CD4-positive, alpha-beta T cell treated with Interleukin-4 for 1 hour (primary cell): ENCODE measurements at regions not wholly inside any gene's neighbourhood (a gene's known extent, or its start where the extent isn't known, plus 50 kb on each side); places are given as distances from the start of the nearest gene placed in this dataset.
A peak's percentile ranks its signal among the peaks of the same experiment; 100 is the strongest.
"Not testable (repeated sequence)": the region's sequence is repeated elsewhere in the genome, so short reads cannot be mapped to it uniquely, and the experiment has no call there.

Source experiments
- DNase-seq, 2 donors: peaks; one replicate each; pipeline ENCODE4 v3.0.0-alpha.2; 2020 to 2022

- DNase-seq, result no peak
Measured at GRCh38 chr10:9081961-9082360, 1027.5 kb downstream of the GATA3 start.

- peak in 1 of 2 donors; percentile 19 for DNase-seq
Measured at GRCh38 chr10:9091530-9092093, 1037.1 kb downstream of the GATA3 start.

GRCh38 chr10:9096288-9096687 lies 1041.8 kb downstream of the GATA3 start:
- DNase-seq, result peak; percentile 67 to 73

GRCh38 chr10:9097206-9097990 lies 1042.9 kb downstream of the GATA3 start:
- DNase-seq, result peak in 1 of 2 donors; percentile 73

- DNase-seq, result no peak
Measured at GRCh38 chr10:9097991-9098306, 1043.5 kb downstream of the GATA3 start.

- DNase-seq, result no peak
Measured at GRCh38 chr10:9102026-9102425, 1047.5 kb downstream of the GATA3 start.

- DNase-seq, result no peak
Measured at GRCh38 chr10:9103301-9103700, 1048.8 kb downstream of the GATA3 start.

GRCh38 chr10:9111976-9112375 lies 1057.5 kb downstream of the GATA3 start:
- no peak for DNase-seq

- no peak for DNase-seq
Measured at GRCh38 chr10:9126728-9127127, 1072.2 kb downstream of the GATA3 start.

GRCh38 chr10:9137368-9137767 lies 1082.9 kb downstream of the GATA3 start:
- no peak for DNase-seq

- not testable (repeated sequence) for DNase-seq
Measured at GRCh38 chr10:9138829-9139228, 1084.3 kb downstream of the GATA3 start.

- no peak for DNase-seq
Measured at GRCh38 chr10:9140373-9140772, 1085.9 kb downstream of the GATA3 start.

GRCh38 chr10:9147475-9147874 lies 1093.0 kb downstream of the GATA3 start:
- no peak for DNase-seq

- DNase-seq, result no peak
Measured at GRCh38 chr10:9149134-9149533, 1094.6 kb downstream of the GATA3 start.

- DNase-seq, result not testable (repeated sequence)
Measured at GRCh38 chr10:9153057-9153456, 1098.6 kb downstream of the GATA3 start.

- DNase-seq, result no peak
Measured at GRCh38 chr10:9157656-9158055, 1103.2 kb downstream of the GATA3 start.

- DNase-seq, result no peak
Measured at GRCh38 chr10:9158675-9159074, 1104.2 kb downstream of the GATA3 start.

GRCh38 chr10:9160275-9160674 lies 1105.8 kb downstream of the GATA3 start:
- no peak for DNase-seq

GRCh38 chr10:9163699-9164098 lies 1109.2 kb downstream of the GATA3 start:
- DNase-seq, result no peak

- no peak for DNase-seq
Measured at GRCh38 chr10:9166770-9167169, 1112.3 kb downstream of the GATA3 start.

GRCh38 chr10:9172276-9172675 lies 1117.8 kb downstream of the GATA3 start:
- DNase-seq, result no peak

GRCh38 chr10:9175200-9175599 lies 1120.7 kb downstream of the GATA3 start:
- DNase-seq, result no peak

- DNase-seq, result not testable (repeated sequence)
Measured at GRCh38 chr10:9183197-9183880, 1128.9 kb downstream of the GATA3 start.
